Fibroblast of villous mesenchyme (primary cell): ENCODE measurements at regions not wholly inside any gene's neighbourhood (a gene's known extent, or its start where the extent isn't known, plus 50 kb on each side); places are given as distances from the start of the nearest gene placed in this dataset.
"Not testable (repeated sequence)": the region's sequence is repeated elsewhere in the genome, so short reads cannot be mapped to it uniquely, and the experiment has no call there.

Experiments
- DNase-seq: peaks from one replicate; pipeline ENCODE4 v3.0.0-alpha.2; 2010; ENCODE audit warnings: low read depth
- H3K4me3 ChIP-seq: 2 replicates; pipeline ENCODE4 v1.5.1; 2011; ENCODE audit warnings: low read depth, mild to moderate bottlenecking, low read length
- TF ChIP-seq, protein P1 (sequence below): IDR thresholded peaks from 2 replicates; pipeline ENCODE4 v1.5.1; 2012; ENCODE audit warnings: low read depth, mild to moderate bottlenecking, low read length; ENCODE audit not compliant: insufficient read depth

- no peak for DNase-seq
- TF ChIP-seq, protein P1, sequence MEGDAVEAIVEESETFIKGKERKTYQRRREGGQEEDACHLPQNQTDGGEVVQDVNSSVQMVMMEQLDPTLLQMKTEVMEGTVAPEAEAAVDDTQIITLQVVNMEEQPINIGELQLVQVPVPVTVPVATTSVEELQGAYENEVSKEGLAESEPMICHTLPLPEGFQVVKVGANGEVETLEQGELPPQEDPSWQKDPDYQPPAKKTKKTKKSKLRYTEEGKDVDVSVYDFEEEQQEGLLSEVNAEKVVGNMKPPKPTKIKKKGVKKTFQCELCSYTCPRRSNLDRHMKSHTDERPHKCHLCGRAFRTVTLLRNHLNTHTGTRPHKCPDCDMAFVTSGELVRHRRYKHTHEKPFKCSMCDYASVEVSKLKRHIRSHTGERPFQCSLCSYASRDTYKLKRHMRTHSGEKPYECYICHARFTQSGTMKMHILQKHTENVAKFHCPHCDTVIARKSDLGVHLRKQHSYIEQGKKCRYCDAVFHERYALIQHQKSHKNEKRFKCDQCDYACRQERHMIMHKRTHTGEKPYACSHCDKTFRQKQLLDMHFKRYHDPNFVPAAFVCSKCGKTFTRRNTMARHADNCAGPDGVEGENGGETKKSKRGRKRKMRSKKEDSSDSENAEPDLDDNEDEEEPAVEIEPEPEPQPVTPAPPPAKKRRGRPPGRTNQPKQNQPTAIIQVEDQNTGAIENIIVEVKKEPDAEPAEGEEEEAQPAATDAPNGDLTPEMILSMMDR: no peak
- H3K4me3 ChIP-seq: no peak overlapping the region
These were observed 381.7 kb downstream of the GPAT3 start for GRCh38 chr4:83917572-83917971.

GRCh38 chr4:83910693-83911092 is 374.8 kb downstream of the GPAT3 start:
- DNase-seq: no peak
- TF ChIP-seq, protein P1: no peak
- H3K4me3 ChIP-seq: no peak overlapping the region

GRCh38 chr4:83906561-83906960 is 370.7 kb downstream of the GPAT3 start:
- no peak overlapping the region for H3K4me3 ChIP-seq
- TF ChIP-seq, protein P1: no peak
- DNase-seq: peak; percentile 23

GRCh38 chr4:83905952-83906351 is 370.0 kb downstream of the GPAT3 start:
- DNase-seq: no peak
- TF ChIP-seq, protein P1: no peak

DNA sequence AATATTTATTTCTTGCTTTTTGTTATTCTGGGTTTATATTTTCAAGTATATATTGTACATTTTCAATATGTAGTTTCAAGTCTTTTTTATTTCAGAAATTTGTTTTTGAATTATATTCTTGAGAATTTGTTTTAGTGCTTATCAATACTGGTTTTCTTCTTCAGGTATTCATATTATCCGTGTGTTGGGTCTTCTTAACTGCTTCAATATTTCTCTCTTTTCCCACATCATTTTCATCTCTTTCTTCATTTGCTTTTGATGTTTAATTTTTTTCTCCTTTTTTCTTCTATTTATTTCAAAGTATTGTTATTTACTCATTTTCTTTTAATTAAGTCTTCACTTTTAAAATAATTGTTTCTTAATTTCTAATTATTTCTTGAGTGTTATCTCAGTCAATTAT is 367.8 kb downstream of the GPAT3 start:
- not testable (repeated sequence) for DNase-seq, H3K4me3 ChIP-seq

More at GRCh38 chr4:83905952-83906351, 370.0 kb downstream of the GPAT3 start:
- no peak overlapping the region for H3K4me3 ChIP-seq

- TF ChIP-seq, protein P1: no peak
- no peak for DNase-seq
- no peak overlapping the region for H3K4me3 ChIP-seq
These were observed 358.9 kb downstream of the GPAT3 start for GRCh38 chr4:83894831-83895230.

GRCh38 chr4:83890816-83891215 is 354.9 kb downstream of the GPAT3 start:
- no peak for DNase-seq
- no peak overlapping the region for H3K4me3 ChIP-seq
- TF ChIP-seq, protein P1: no peak

GRCh38 chr4:83890231-83890630 is 354.3 kb downstream of the GPAT3 start:
- no peak for DNase-seq
- TF ChIP-seq, protein P1: no peak
- H3K4me3 ChIP-seq: no peak overlapping the region
